Ovary (tissue), 7 donors: ENCODE measurements at regions not wholly inside any gene's neighbourhood (a gene's known extent, or its start where the extent isn't known, plus 50 kb on each side); places are given as distances from the start of the nearest gene placed in this dataset.

Experiments
- DNase-seq, 5 donors: peaks; one replicate each; pipeline ENCODE4 v3.0.0-alpha.2; 2019 to 2020
- H3K27ac ChIP-seq, 2 donors: fragments of 200-600 bp; one replicate each; pipeline versions ENCODE4 v1.5.1 to v1.8.0; 2019 to 2022
- H3K27me3 ChIP-seq: fragments of 200-600 bp; one replicate; pipeline ENCODE4 v1.8.0; 2022
- H3K36me3 ChIP-seq: fragments of 200-600 bp; sonication (generic); one replicate; pipeline ENCODE4 v1.5.1; 2019
- H3K4me1 ChIP-seq: one replicate; pipeline ENCODE4 v1.8.1; 2013; ENCODE audit warnings: mild to moderate bottlenecking, moderate library complexity; ENCODE audit not compliant: insufficient read depth
- H3K4me3 ChIP-seq: fragments of 200-600 bp; sonication (generic); one replicate; pipeline ENCODE4 v1.5.1; 2017
- H3K9me3 ChIP-seq, 2 donors: fragments of 200-600 bp in 1 of 2; sonication (generic) in 1 of 2; one replicate each; pipeline versions ENCODE4 v1.5.1 to v1.8.1; 2013 to 2019; ENCODE audit warnings: mild to moderate bottlenecking in 1 of 2, moderate library complexity in 1 of 2
- CTCF ChIP-seq, 3 donors: fragments of 450-650 bp in 2 of 3; fragments of 200-600 bp in 1 of 3; IDR thresholded peaks; one replicate each; pipeline versions ENCODE4 v1.5.1 to v1.8.0; 2016 to 2022; ENCODE audit warnings: antibody characterized with exemption in 3 of 3, mild to moderate bottlenecking in 1 of 3
- EP300 ChIP-seq: sonication (generic); formaldehyde crosslinking; IDR thresholded peaks from one replicate; pipeline ENCODE4 v1.6.1; 2017; ENCODE audit warnings: antibody characterized with exemption
- POLR2A ChIP-seq: fragments of 450-650 bp; IDR thresholded peaks from one replicate; pipeline ENCODE4 v1.6.1; 2017; ENCODE audit warnings: antibody characterized with exemption, mild to moderate bottlenecking, moderate library complexity
- WGBS, 3 donors: extraction: QIAGEN DNeasy Blood & Tissue Kit in 1 of 3; methylation state at CpG; one replicate each; pipeline versions ENCODE4 v1.1.5 to v1.1.7; 2013 to 2017; 5-methylcytosine and 5-hydroxymethylcytosine counted together
- intact Hi-C, 4 donors: fragments of 100-400 bp; cut with DNase I; formaldehyde crosslinking; loops; one replicate each; pipeline versions ENCODE4 v1.11.0 to v1.15.1; 2022 to 2023
- donor health status: DM: no; HTN: no; CAD: no; lungs with moderate emphysema.
- donor health status: DM: no; HTN: no; CAD: no.
- donor health status: Bipolar disorder and iron deficiency.
- donor health status: DM: no; HTN: no; CAD: no.
- donor health status: DM: yes; HTN: yes; CAD: no.

- TF ChIP-seq CTCF (IDR thresholded peaks at IDR 0.05) (no peak), EP300 (no peak), POLR2A (no peak)
- no peaks in the 10 kb centered on the region for H3K9me3 ChIP-seq
- intact Hi-C loops: no loop called here
- no peaks in the 10 kb centered on the region for H3K36me3 ChIP-seq
- WGBS, 3 donors: 75 to 80% (median 79%) methylated on average over 2 of the region's 2 CpGs
- no peaks in the 10 kb centered on the region for H3K27me3 ChIP-seq
- no peaks in the 10 kb centered on the region for H3K4me1 ChIP-seq
- no peak overlapping the region for H3K4me3 ChIP-seq
- H3K27ac ChIP-seq: no peak overlapping the region
- no peak for DNase-seq
Measured at GRCh38 chr20:10788055-10788454, 114.3 kb upstream of the JAG1 start.

- WGBS, 3 donors: 93 to 95% (median 94%) methylated on average over 4 of the region's 4 CpGs
- Histone ChIP-seq H3K4me3 (no peak overlapping the region), H3K4me1 (no peaks in the 10 kb centered on the region), H3K27me3 (no peaks in the 10 kb centered on the region), H3K36me3 (no peaks in the 10 kb centered on the region), H3K9me3 (no peaks in the 10 kb centered on the region), H3K27ac (no peak overlapping the region)
- intact Hi-C loops: no loop called here
- DNase-seq: no peak
- TF ChIP-seq EP300 (no peak), POLR2A (no peak), CTCF (IDR thresholded peaks at IDR 0.05) (no peak)
Measured at GRCh38 chr20:10788877-10789276, 115.1 kb upstream of the JAG1 start.

GRCh38 chr20:10789386-10789785 is 115.6 kb upstream of the JAG1 start:
- H3K4me1 ChIP-seq: no peaks in the 10 kb centered on the region
- no peak overlapping the region for H3K27ac ChIP-seq
- no peaks in the 10 kb centered on the region for H3K9me3 ChIP-seq
- TF ChIP-seq EP300 (no peak), CTCF (IDR thresholded peaks at IDR 0.05) (no peak), POLR2A (no peak)
- H3K36me3 ChIP-seq: no peaks in the 10 kb centered on the region
- DNase-seq: no peak
- H3K27me3 ChIP-seq: no peaks in the 10 kb centered on the region
- intact Hi-C loops: no loop called here
- no peak overlapping the region for H3K4me3 ChIP-seq
- WGBS, 3 donors: 91 to 100% (median 98%) methylated on average over 1 of the region's 1 CpG

GRCh38 chr20:10790013-10790412 is 116.2 kb upstream of the JAG1 start:
- Histone ChIP-seq H3K27me3 (no peaks in the 10 kb centered on the region), H3K4me1 (no peaks in the 10 kb centered on the region), H3K36me3 (no peaks in the 10 kb centered on the region), H3K9me3 (no peaks in the 10 kb centered on the region), H3K27ac (no peak overlapping the region), H3K4me3 (no peak overlapping the region)
- no peak for DNase-seq
- no peak for TF ChIP-seq EP300
- no peak for TF ChIP-seq CTCF (IDR thresholded peaks at IDR 0.05)
- no peak for TF ChIP-seq POLR2A
- intact Hi-C loops: no loop called here
- 85 to 87% (median 87%) methylated on average over 8 of the region's 8 CpGs for WGBS, 3 donors

GRCh38 chr20:10792291-10792690 is 118.5 kb upstream of the JAG1 start:
- H3K9me3 ChIP-seq: no peaks in the 10 kb centered on the region
- no peak for DNase-seq
- TF ChIP-seq POLR2A (no peak), EP300 (no peak), CTCF (IDR thresholded peaks at IDR 0.05) (no peak)
- H3K4me3 ChIP-seq: no peak overlapping the region
- H3K27me3 ChIP-seq: no peaks in the 10 kb centered on the region
- intact Hi-C loops: no loop called here
- H3K36me3 ChIP-seq: no peaks in the 10 kb centered on the region
- H3K27ac ChIP-seq: no peak overlapping the region
- WGBS, 3 donors: 30 to 44% (median 42%) methylated on average over 3 of the region's 3 CpGs
- no peaks in the 10 kb centered on the region for H3K4me1 ChIP-seq
